ENCODE measurements at regions not wholly inside any gene's neighbourhood (a gene's known extent, or its start where the extent isn't known, plus 50 kb on each side); places are given as distances from the start of the nearest gene placed in this dataset.

DNA sequence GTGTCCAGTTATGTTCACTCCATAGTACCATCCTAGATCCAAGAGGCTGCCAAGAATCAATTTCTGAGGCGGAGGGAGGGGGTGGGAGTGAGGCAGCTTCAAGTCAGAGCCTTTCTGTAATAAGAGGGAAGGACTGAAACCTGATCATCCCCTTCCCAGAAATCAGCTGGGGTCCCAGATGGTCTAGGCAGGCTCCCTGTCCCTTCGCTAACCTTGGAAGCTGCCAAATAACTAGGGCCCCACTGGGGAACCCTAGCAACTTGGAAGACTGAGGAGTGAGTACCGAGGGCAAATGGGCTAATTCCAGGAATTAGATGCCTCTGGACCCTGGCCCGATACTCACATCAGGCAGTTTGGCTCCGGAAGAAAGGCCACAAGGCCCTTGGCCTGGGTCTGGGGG lies 113.3 kb downstream of the NAV1 start:
- DNase-seq (ENCODE audit: low spot score), result no peak
- H3K27ac ChIP-seq (ENCODE audit: low read depth, low read length, poor library complexity, severe bottlenecking), result no peak overlapping the region
- ChIA-PET POLR2A (ENCODE audit: low non-redundant PET) (no interaction called here), CTCF (no interaction called here)
- no peak for TF ChIP-seq EZH2 (IDR thresholded peaks at IDR 0.05; ENCODE audit: borderline replicate concordance, low read depth, low read length, poor library complexity, severe bottlenecking)
- TF ChIP-seq, protein P1, sequence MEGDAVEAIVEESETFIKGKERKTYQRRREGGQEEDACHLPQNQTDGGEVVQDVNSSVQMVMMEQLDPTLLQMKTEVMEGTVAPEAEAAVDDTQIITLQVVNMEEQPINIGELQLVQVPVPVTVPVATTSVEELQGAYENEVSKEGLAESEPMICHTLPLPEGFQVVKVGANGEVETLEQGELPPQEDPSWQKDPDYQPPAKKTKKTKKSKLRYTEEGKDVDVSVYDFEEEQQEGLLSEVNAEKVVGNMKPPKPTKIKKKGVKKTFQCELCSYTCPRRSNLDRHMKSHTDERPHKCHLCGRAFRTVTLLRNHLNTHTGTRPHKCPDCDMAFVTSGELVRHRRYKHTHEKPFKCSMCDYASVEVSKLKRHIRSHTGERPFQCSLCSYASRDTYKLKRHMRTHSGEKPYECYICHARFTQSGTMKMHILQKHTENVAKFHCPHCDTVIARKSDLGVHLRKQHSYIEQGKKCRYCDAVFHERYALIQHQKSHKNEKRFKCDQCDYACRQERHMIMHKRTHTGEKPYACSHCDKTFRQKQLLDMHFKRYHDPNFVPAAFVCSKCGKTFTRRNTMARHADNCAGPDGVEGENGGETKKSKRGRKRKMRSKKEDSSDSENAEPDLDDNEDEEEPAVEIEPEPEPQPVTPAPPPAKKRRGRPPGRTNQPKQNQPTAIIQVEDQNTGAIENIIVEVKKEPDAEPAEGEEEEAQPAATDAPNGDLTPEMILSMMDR (conservative IDR thresholded peaks at IDR 0.05; ENCODE audit: low read depth, low read length), result no peak
- H3K9me3 ChIP-seq (ENCODE audit: low read depth, low read length, poor library complexity, severe bottlenecking), result no peaks in the 10 kb centered on the region
- intact Hi-C loops (cut with micrococcal nuclease; ENCODE audit: unreplicated experiment), result loop anchor here (5.0 kb wide), 1 partner anchor 50 kb away; no protein-coding TSS in a partner anchor
- BruUV-seq (replicated peaks), result no TSS peak
- peaks cover 33% of the 10 kb centered on the region for H3K4me1 ChIP-seq (ENCODE audit: insufficient read depth, low read length, poor library complexity, severe bottlenecking)
- no peaks in the 10 kb centered on the region for H3K36me3 ChIP-seq (ENCODE audit: insufficient read depth, low read length, poor library complexity, severe bottlenecking)
- H3K27me3 ChIP-seq (replicated peaks; ENCODE audit: insufficient read depth, low read depth, low read length, poor library complexity), result no peaks in the 10 kb centered on the region
- no peak overlapping the region for H3K4me3 ChIP-seq (ENCODE audit: low read depth, low read length, poor library complexity, severe bottlenecking)

DNA sequence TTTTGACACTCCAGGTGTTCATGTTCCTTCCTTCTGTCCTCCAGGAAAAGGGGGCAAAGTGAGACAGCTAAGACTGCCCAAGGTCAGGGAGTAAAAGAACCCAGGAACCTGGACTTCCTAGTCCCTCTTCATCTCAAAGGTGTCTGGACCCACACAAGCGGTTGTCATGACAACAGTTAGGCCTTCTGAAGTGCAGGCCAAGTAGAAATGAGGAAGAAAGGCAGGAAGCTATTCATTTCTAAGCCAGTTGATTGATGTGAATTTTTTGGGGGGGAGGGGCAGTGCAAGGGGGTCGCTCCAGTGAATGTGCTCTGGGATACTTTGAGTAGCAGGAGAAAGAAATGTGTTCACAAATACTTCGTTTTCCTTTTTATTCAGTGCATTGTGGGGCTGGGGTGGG lies 114.3 kb downstream of the NAV1 start:
- Histone ChIP-seq H3K27me3 (replicated peaks; ENCODE audit: insufficient read depth, low read depth, low read length, poor library complexity) (no peaks in the 10 kb centered on the region), H3K36me3 (ENCODE audit: insufficient read depth, low read length, poor library complexity, severe bottlenecking) (no peaks in the 10 kb centered on the region), H3K4me1 (ENCODE audit: insufficient read depth, low read length, poor library complexity, severe bottlenecking) (peaks cover 26% of the 10 kb centered on the region), H3K9me3 (ENCODE audit: low read depth, low read length, poor library complexity, severe bottlenecking) (no peaks in the 10 kb centered on the region), H3K4me3 (ENCODE audit: low read depth, low read length, poor library complexity, severe bottlenecking) (no peak overlapping the region), H3K27ac (ENCODE audit: low read depth, low read length, poor library complexity, severe bottlenecking) (no peak overlapping the region)
- no TSS peak for BruUV-seq (replicated peaks)
- no peak for DNase-seq (ENCODE audit: low spot score)
- ChIA-PET POLR2A (ENCODE audit: low non-redundant PET) (interaction anchor here (0.6 kb wide), 1 partner anchor 55 kb away, joined by 4 read pairs; no protein-coding TSS in a partner anchor), CTCF (no interaction called here)
- TF ChIP-seq, protein P1 (conservative IDR thresholded peaks at IDR 0.05; ENCODE audit: low read depth, low read length), result no peak
- intact Hi-C loops (cut with micrococcal nuclease; ENCODE audit: unreplicated experiment), result loop anchor here (5.0 kb wide), 1 partner anchor 49 kb away; no protein-coding TSS in a partner anchor

DNA sequence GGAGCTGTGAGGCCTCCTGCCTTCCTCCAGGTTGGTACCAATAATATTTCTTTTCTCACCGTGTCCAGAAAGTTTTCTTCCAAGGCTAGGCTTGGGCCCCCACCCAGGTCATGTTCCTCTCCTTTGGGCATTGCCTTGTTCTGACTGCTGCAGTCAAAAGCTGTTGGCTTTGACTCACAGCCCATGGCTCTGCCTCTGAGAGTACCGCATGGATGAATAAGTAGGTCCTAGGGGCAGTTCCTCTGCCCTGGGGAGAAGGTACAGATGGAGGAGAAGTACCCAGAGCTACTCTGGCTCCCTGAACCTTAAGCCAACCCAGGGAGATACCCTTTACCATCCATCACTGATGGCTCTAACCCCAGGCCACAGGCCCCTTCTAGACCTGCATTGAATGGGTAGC lies 115.0 kb downstream of the NAV1 start:
- no peaks in the 10 kb centered on the region for H3K36me3 ChIP-seq (ENCODE audit: insufficient read depth, low read length, poor library complexity, severe bottlenecking)
- peaks cover 26% of the 10 kb centered on the region for H3K4me1 ChIP-seq (ENCODE audit: insufficient read depth, low read length, poor library complexity, severe bottlenecking)
- POLR2A ChIA-PET (ENCODE audit: low non-redundant PET), result interaction anchor here (0.6 kb wide), 1 partner anchor 56 kb away, joined by 4 read pairs; no protein-coding TSS in a partner anchor
- DNase-seq (ENCODE audit: low spot score), result no peak
- CTCF ChIA-PET, result no interaction called here
- no peak overlapping the region for H3K27ac ChIP-seq (ENCODE audit: low read depth, low read length, poor library complexity, severe bottlenecking)
- no TSS peak for BruUV-seq (replicated peaks)
- H3K4me3 ChIP-seq (ENCODE audit: low read depth, low read length, poor library complexity, severe bottlenecking), result no peak overlapping the region
- intact Hi-C loops (cut with micrococcal nuclease; ENCODE audit: unreplicated experiment), result loop anchor here (5.0 kb wide), 1 partner anchor 48 kb away; no protein-coding TSS in a partner anchor
- no peaks in the 10 kb centered on the region for H3K9me3 ChIP-seq (ENCODE audit: low read depth, low read length, poor library complexity, severe bottlenecking)
- H3K27me3 ChIP-seq (replicated peaks; ENCODE audit: insufficient read depth, low read depth, low read length, poor library complexity), result no peaks in the 10 kb centered on the region
- TF ChIP-seq, protein P1 (conservative IDR thresholded peaks at IDR 0.05; ENCODE audit: low read depth, low read length), result no peak
- TF ChIP-seq EZH2 (IDR thresholded peaks at IDR 0.05; ENCODE audit: borderline replicate concordance, low read depth, low read length, poor library complexity, severe bottlenecking), result no peak
